Peyer's patch (tissue), 4 donors: ENCODE measurements at regions not wholly inside any gene's neighbourhood (a gene's known extent, or its start where the extent isn't known, plus 50 kb on each side); places are given as distances from the start of the nearest gene placed in this dataset.
"Not testable (repeated sequence)": the region's sequence is repeated elsewhere in the genome, so short reads cannot be mapped to it uniquely, and the experiment has no call there.

Experiments used
- DNase-seq, 3 donors: peaks; one replicate each; pipeline ENCODE4 v3.0.0-alpha.2; 2017 to 2019
- H3K27ac ChIP-seq, 4 donors: fragments of 200-600 bp; sonication (generic); one replicate each; pipeline ENCODE4 v1.5.1; 2016 to 2019
- H3K27me3 ChIP-seq, 2 donors: fragments of 200-600 bp; sonication (generic); one replicate each; pipeline ENCODE4 v1.5.1; 2019
- H3K36me3 ChIP-seq, 3 donors: fragments of 200-600 bp; sonication (generic); one replicate each; pipeline ENCODE4 v1.5.1; 2016 to 2019
- H3K4me1 ChIP-seq, 4 donors: fragments of 200-600 bp; sonication (generic); one replicate each; pipeline ENCODE4 v1.5.1; 2016 to 2019
- H3K4me3 ChIP-seq, 4 donors: fragments of 200-600 bp; sonication (generic); 1 replicate in 3 of 4; 2 replicates in 1 of 4; pipeline ENCODE4 v1.5.1; 2016 to 2019; ENCODE audit warnings: mild to moderate bottlenecking in 1 of 4
- H3K9me3 ChIP-seq, 4 donors: fragments of 200-600 bp; sonication (generic); one replicate each; pipeline ENCODE4 v1.5.1; 2016 to 2019; ENCODE audit warnings: mild to moderate bottlenecking in 1 of 4
- CTCF ChIP-seq, 6 experiments: fragments of 450-650 bp in 4 of 6; fragments of 200-600 bp in 2 of 6; sonication (generic) in 1 of 6; IDR thresholded peaks; one replicate each; pipeline ENCODE4 v1.5.1; 2017 to 2019; ENCODE audit warnings: antibody characterized with exemption in 6 of 6, mild to moderate bottlenecking in 3 of 6, moderate library complexity in 1 of 6
- POLR2A ChIP-seq, 2 donors: fragments of 450-650 bp; IDR thresholded peaks; one replicate each; pipeline ENCODE4 v1.5.1; 2017; ENCODE audit warnings: antibody characterized with exemption in 2 of 2, mild to moderate bottlenecking in 2 of 2, moderate library complexity in 2 of 2

GRCh38 chr2:242017086-242017485 is 147.6 kb downstream of the RTP5 start:
- no peaks in the 10 kb centered on the region for H3K9me3 ChIP-seq
- H3K4me3 ChIP-seq = no peak overlapping the region
- TF ChIP-seq CTCF (IDR thresholded peaks at IDR 0.05) (no peak), POLR2A (IDR thresholded peaks at IDR 0.05) (no peak)
- DNase-seq = peak in 1 of 3 donors; percentile 18
- H3K36me3 ChIP-seq = no peaks in the 10 kb centered on the region
- H3K27ac ChIP-seq = no peak overlapping the region
- no peaks in the 10 kb centered on the region for H3K4me1 ChIP-seq
- H3K27me3 ChIP-seq = no peaks in the 10 kb centered on the region

GRCh38 chr2:242018416-242018815 is 148.9 kb downstream of the RTP5 start:
- H3K27ac ChIP-seq, H3K4me3 ChIP-seq, H3K36me3 ChIP-seq, H3K27me3 ChIP-seq, H3K4me1 ChIP-seq, H3K9me3 ChIP-seq: not testable (repeated sequence)
- DNase-seq = peak in 2 of 3 donors; percentile 12 to 24

GRCh38 chr2:242019344-242019743 is 149.8 kb downstream of the RTP5 start:
- no peaks in the 10 kb centered on the region for H3K9me3 ChIP-seq
- TF ChIP-seq POLR2A (IDR thresholded peaks at IDR 0.05) (no peak), CTCF (IDR thresholded peaks at IDR 0.05) (no peak)
- H3K4me1 ChIP-seq = no peaks in the 10 kb centered on the region
- H3K4me3 ChIP-seq = no peak overlapping the region
- no peak overlapping the region for H3K27ac ChIP-seq
- no peaks in the 10 kb centered on the region for H3K27me3 ChIP-seq
- peak in 1 of 3 donors; percentile 34 for DNase-seq
- no peaks in the 10 kb centered on the region for H3K36me3 ChIP-seq

- Histone ChIP-seq H3K27ac (no peak overlapping the region), H3K27me3 (no peaks in the 10 kb centered on the region), H3K36me3 (no peaks in the 10 kb centered on the region), H3K4me1 (no peaks in the 10 kb centered on the region), H3K9me3 (no peaks in the 10 kb centered on the region), H3K4me3 (no peak overlapping the region)
- peak in 2 of 3 donors; percentile 51 to 53 for DNase-seq
- peak in 2 of 6 experiments; percentile 9 to 12 for TF ChIP-seq CTCF (IDR thresholded peaks at IDR 0.05)
- TF ChIP-seq POLR2A (IDR thresholded peaks at IDR 0.05) = no peak
These were observed 150.9 kb downstream of the RTP5 start for GRCh38 chr2:242020196-242021004.

GRCh38 chr2:242022550-242023290 is 153.2 kb downstream of the RTP5 start:
- peak in 2 of 3 donors; percentile 25 to 36 for DNase-seq
- Histone ChIP-seq H3K4me1 (no peaks in the 10 kb centered on the region), H3K9me3 (no peaks in the 10 kb centered on the region), H3K27ac (no peak overlapping the region), H3K27me3 (no peaks in the 10 kb centered on the region), H3K36me3 (no peaks in the 10 kb centered on the region), H3K4me3 (no peak overlapping the region)
- no peak for TF ChIP-seq POLR2A (IDR thresholded peaks at IDR 0.05)
- TF ChIP-seq CTCF (IDR thresholded peaks at IDR 0.05) = no peak

GRCh38 chr2:242024751-242025355 is 155.3 kb downstream of the RTP5 start:
- Histone ChIP-seq H3K4me1 (no peaks in the 10 kb centered on the region), H3K4me3 (no peak overlapping the region), H3K27ac (no peak overlapping the region), H3K27me3 (no peaks in the 10 kb centered on the region), H3K9me3 (no peaks in the 10 kb centered on the region), H3K36me3 (no peaks in the 10 kb centered on the region)
- TF ChIP-seq POLR2A (IDR thresholded peaks at IDR 0.05) (no peak), CTCF (IDR thresholded peaks at IDR 0.05) (no peak)
- DNase-seq = peak in 2 of 3 donors; percentile 23 to 34
